ENCODE measurements at regions not wholly inside any gene's neighbourhood (a gene's known extent, or its start where the extent isn't known, plus 50 kb on each side); places are given as distances from the start of the nearest gene placed in this dataset.

DNA sequence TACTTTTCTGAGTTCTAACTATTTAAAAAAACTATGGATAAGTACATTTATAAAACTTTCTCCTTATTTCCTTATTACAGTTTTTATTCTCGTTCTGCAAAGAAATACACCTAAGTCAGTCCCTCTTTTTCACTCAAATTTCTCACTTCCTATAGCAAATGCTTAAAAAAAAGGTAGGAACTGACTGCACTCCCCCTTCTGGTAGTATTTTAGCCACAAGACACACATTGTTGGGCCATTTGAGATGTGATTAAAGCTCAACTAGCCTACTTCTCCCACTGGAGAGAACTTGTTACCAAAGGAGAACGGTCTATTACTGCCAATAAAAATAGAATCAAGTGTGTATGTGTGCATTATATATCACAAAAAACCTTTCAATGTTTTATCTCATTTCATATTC, 521.9 kb upstream of the PRMT6 start:
- no peak for TF ChIP-seq SIN3A (IDR thresholded peaks at IDR 0.05; ENCODE audit: low read depth, low read length)
- TF ChIP-seq RAD21 (IDR thresholded peaks at IDR 0.05; ENCODE audit: insufficient read depth, low read depth, low read length): no peak
- TF ChIP-seq, protein P1, sequence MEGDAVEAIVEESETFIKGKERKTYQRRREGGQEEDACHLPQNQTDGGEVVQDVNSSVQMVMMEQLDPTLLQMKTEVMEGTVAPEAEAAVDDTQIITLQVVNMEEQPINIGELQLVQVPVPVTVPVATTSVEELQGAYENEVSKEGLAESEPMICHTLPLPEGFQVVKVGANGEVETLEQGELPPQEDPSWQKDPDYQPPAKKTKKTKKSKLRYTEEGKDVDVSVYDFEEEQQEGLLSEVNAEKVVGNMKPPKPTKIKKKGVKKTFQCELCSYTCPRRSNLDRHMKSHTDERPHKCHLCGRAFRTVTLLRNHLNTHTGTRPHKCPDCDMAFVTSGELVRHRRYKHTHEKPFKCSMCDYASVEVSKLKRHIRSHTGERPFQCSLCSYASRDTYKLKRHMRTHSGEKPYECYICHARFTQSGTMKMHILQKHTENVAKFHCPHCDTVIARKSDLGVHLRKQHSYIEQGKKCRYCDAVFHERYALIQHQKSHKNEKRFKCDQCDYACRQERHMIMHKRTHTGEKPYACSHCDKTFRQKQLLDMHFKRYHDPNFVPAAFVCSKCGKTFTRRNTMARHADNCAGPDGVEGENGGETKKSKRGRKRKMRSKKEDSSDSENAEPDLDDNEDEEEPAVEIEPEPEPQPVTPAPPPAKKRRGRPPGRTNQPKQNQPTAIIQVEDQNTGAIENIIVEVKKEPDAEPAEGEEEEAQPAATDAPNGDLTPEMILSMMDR (IDR thresholded peaks at IDR 0.05 in 2 of 3, conservative IDR thresholded peaks at IDR 0.05 in 1 of 3; ENCODE audit: control insufficient read depth in 2 of 3, extremely low read depth in 1 of 3, insufficient read depth in 1 of 3, low read depth in 3 of 3, low read length in 3 of 3): no peak
- TF ChIP-seq SP1 (IDR thresholded peaks at IDR 0.05; ENCODE audit: low read depth, low read length): no peak
- TF ChIP-seq NFYB (IDR thresholded peaks at IDR 0.05; ENCODE audit: insufficient read depth, low read depth, low read length): no peak
- TF ChIP-seq, protein P2, sequence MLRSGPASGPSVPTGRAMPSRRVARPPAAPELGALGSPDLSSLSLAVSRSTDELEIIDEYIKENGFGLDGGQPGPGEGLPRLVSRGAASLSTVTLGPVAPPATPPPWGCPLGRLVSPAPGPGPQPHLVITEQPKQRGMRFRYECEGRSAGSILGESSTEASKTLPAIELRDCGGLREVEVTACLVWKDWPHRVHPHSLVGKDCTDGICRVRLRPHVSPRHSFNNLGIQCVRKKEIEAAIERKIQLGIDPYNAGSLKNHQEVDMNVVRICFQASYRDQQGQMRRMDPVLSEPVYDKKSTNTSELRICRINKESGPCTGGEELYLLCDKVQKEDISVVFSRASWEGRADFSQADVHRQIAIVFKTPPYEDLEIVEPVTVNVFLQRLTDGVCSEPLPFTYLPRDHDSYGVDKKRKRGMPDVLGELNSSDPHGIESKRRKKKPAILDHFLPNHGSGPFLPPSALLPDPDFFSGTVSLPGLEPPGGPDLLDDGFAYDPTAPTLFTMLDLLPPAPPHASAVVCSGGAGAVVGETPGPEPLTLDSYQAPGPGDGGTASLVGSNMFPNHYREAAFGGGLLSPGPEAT (IDR thresholded peaks at IDR 0.05; ENCODE audit: low read depth): no peak
- TF ChIP-seq POLR2A (IDR thresholded peaks at IDR 0.05; ENCODE audit: low read depth, low read length): no peak
- TF ChIP-seq REST (IDR thresholded peaks at IDR 0.05; ENCODE audit: low read depth, low read length): no peak
- TF ChIP-seq ATF2 (IDR thresholded peaks at IDR 0.05; ENCODE audit: low read length): no peak
- TF ChIP-seq ZZZ3 (IDR thresholded peaks at IDR 0.05; ENCODE audit: control insufficient read depth, insufficient read length, low read depth): no peak
- no peak for TF ChIP-seq SMAD1 (IDR thresholded peaks at IDR 0.05; ENCODE audit: low read depth, partially characterized antibody)
- no peak for TF ChIP-seq NFYA (IDR thresholded peaks at IDR 0.05; ENCODE audit: borderline replicate concordance, low read depth, low read length)
- no peak for TF ChIP-seq IKZF1 (conservative IDR thresholded peaks at IDR 0.05)
- TF ChIP-seq CHD1 (IDR thresholded peaks at IDR 0.05; ENCODE audit: low read depth, low read length): no peak

All from GM12878 (cell line).